CD4-positive, alpha-beta T cell (primary cell): ENCODE measurements at regions not wholly inside any gene's neighbourhood (a gene's known extent, or its start where the extent isn't known, plus 50 kb on each side); places are given as distances from the start of the nearest gene placed in this dataset.

Experiments used
- ATAC-seq: fragments of 200-7000 bp; cut with Tn5 transposase; one replicate; pipeline ENCODE4 v1.10.0; 2022; ENCODE audit warnings: mild to moderate bottlenecking; ENCODE audit not compliant: poor library complexity
- CTCF ChIA-PET: fragments of 350-600 bp; sonication (Branson Sonifier 250); formaldehyde crosslinking; loops from one replicate; lab custom pipeline; 2021; ENCODE audit warnings: antibody characterized with exemption, inconsistent platforms; lab: Charles Lee
- POLR2A ChIA-PET: fragments of 350-600 bp; sonication (Branson Sonifier 250); formaldehyde crosslinking; loops from one replicate; lab custom pipeline; 2021; ENCODE audit warnings: antibody characterized with exemption, inconsistent platforms; lab: Charles Lee
- DNase-seq, 14 experiments: peaks; one replicate each; pipeline ENCODE4 v3.0.0-alpha.2; 2013 to 2020; ENCODE audit warnings: mixed read lengths in 2 of 14
- H3K27ac ChIP-seq, 2 donors: one replicate each; pipeline versions ENCODE4 v1.5.1 to v1.7.0; 2013; ENCODE audit warnings: low read length in 2 of 2, low read depth in 1 of 2, mild to moderate bottlenecking in 1 of 2
- H3K27me3 ChIP-seq, 2 experiments: 1 replicate in 1 of 2; 2 replicates in 1 of 2; pipeline versions ENCODE4 v1.6.1 to v1.7.0; 2013; ENCODE audit warnings: low read length in 2 of 2, control low read depth in 1 of 2, mild to moderate bottlenecking in 1 of 2, moderate library complexity in 1 of 2; ENCODE audit not compliant: insufficient read depth in 2 of 2, control insufficient read depth in 1 of 2
- H3K36me3 ChIP-seq: one replicate; pipeline ENCODE4 v1.6.1; 2013; ENCODE audit warnings: low read length, control low read depth; ENCODE audit not compliant: insufficient read depth
- H3K4me1 ChIP-seq: one replicate; pipeline ENCODE4 v1.6.1; 2013; ENCODE audit warnings: low read length, control low read depth; ENCODE audit not compliant: insufficient read depth
- H3K4me3 ChIP-seq: one replicate; pipeline ENCODE4 v1.5.1; 2013; ENCODE audit warnings: mild to moderate bottlenecking, low read length, moderate library complexity
- H3K9me3 ChIP-seq, 2 experiments: 1 replicate in 1 of 2; 2 replicates in 1 of 2; pipeline versions ENCODE4 v1.6.1 to v1.7.0; 2013; ENCODE audit warnings: low read length in 2 of 2, mild to moderate bottlenecking in 2 of 2, control low read depth in 1 of 2, moderate library complexity in 1 of 2; ENCODE audit not compliant: control insufficient read depth in 1 of 2, insufficient read depth in 1 of 2
- H3K27ac Mint-ChIP-seq: one replicate; pipeline ENCODE4 v1.8.0; 2020; ENCODE audit warnings: mixed read lengths
- H3K27me3 Mint-ChIP-seq: one replicate; pipeline ENCODE4 v1.8.0; 2021; ENCODE audit warnings: mixed read lengths
- H3K36me3 Mint-ChIP-seq: one replicate; pipeline ENCODE4 v1.8.0; 2021; ENCODE audit warnings: low read depth, mixed read lengths
- H3K4me1 Mint-ChIP-seq: one replicate; pipeline ENCODE4 v1.8.0; 2021; ENCODE audit warnings: low read depth, mixed read lengths
- H3K4me3 Mint-ChIP-seq: one replicate; pipeline ENCODE4 v1.8.0; 2020; ENCODE audit warnings: mild to moderate bottlenecking, mixed read lengths
- H3K9me3 Mint-ChIP-seq: one replicate; pipeline ENCODE4 v1.8.0; 2020; ENCODE audit warnings: mixed read lengths
- CTCF ChIP-seq: fragments of 200-600 bp; IDR thresholded peaks from one replicate; pipeline ENCODE4 v1.8.0; 2022; ENCODE audit warnings: antibody characterized with exemption, mild to moderate bottlenecking
- intact Hi-C, 2 experiments: fragments of 100-400 bp; cut with DNase I in 1 of 2; cut with micrococcal nuclease in 1 of 2; formaldehyde crosslinking; loops; one replicate each; pipeline versions ENCODE4 v1.15.1 to v1.9.0; 2023 to 2025; cut with DNase I, micrococcal nuclease

DNA sequence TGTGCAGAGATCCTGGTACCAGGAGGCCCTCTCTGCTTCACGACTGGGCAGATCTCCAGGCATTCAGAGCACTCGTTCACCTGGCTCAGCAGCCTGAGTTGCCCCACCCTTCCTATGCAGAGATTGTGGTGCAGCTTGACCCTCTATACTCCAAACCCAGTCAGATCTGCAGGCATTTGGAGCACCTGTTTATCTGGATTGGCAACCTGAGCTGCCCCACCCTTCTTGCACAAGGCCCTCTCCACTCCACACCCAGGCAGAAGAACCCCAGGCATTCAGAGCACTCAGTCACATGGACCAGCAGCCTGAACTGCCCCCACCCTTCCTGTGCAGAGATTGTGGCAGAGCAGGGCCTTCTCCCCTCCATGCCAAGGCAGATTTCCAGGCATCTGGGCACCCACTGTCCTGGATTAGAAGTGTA, 88.4 kb upstream of the CDH5 start:
- Mint-ChIP-seq H3K4me3 (no peak overlapping the region), H3K27ac (no peak overlapping the region), H3K36me3 (no peaks in the 10 kb centered on the region), H3K4me1 (peaks cover 11% of the 10 kb centered on the region), H3K9me3 (peaks cover 4% of the 10 kb centered on the region), H3K27me3 (peaks cover 36% of the 10 kb centered on the region)
- ATAC-seq = no peak
- intact Hi-C loops = no loop called here
- ChIA-PET CTCF (no interaction called here), POLR2A (no interaction called here)
- no peak overlapping the region for H3K27ac ChIP-seq
- peaks cover 4% of the 10 kb centered on the region for H3K4me1 ChIP-seq
- TF ChIP-seq CTCF = no peak
- no peak for DNase-seq
- H3K4me3 ChIP-seq = no peak overlapping the region
- peaks cover 9 to 15% of the 10 kb centered on the region in 2 experiments for H3K9me3 ChIP-seq
- H3K36me3 ChIP-seq = no peaks in the 10 kb centered on the region
- H3K27me3 ChIP-seq = peaks cover 6 to 7% of the 10 kb centered on the region in 2 experiments

DNA sequence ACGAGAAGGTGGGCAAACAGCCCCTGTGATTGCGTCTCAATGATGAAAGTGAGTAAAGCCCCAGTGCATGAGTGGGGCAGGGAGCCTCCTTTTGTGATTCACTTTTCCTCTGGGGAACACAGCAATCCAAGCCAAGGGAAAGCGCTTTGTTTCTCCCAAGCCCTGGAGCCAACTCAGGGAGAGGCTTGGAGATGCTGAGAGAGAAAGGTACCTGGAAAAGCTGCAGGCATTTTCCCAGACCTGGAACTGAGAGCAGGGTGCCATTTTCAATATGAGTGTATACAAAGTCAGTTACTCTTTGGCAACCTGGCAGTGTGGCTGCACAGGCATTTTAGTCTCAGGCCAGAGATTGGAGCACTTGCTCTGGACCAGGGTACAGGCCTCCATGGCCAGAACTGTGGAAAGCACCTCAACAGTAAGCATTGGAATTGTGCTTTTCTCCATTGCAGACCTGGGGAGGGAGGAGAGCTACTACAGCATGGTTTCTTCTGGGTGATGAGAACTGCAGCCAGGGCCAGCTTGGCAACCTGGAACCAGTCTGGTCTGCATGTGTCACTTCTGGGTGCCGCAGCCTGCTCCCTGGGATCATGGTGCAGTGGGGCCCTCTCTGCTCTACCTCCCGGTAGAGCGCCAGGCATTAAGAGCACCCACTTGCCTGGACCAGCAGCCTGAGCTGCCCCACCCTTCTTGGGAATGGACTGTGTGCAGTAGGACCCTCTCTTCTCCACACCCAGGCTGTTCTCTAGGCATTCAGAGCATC, 89.0 kb upstream of the CDH5 start:
- ChIA-PET CTCF (no interaction called here), POLR2A (no interaction called here)
- Histone ChIP-seq H3K4me1 (peaks cover 4% of the 10 kb centered on the region), H3K27me3 (peaks cover 6 to 7% of the 10 kb centered on the region in 2 experiments), H3K4me3 (no peak overlapping the region), H3K9me3 (peaks cover 9 to 15% of the 10 kb centered on the region in 2 experiments), H3K27ac (no peak overlapping the region), H3K36me3 (no peaks in the 10 kb centered on the region)
- Mint-ChIP-seq H3K9me3 (peaks cover 4% of the 10 kb centered on the region), H3K4me3 (no peak overlapping the region), H3K4me1 (peaks cover 11% of the 10 kb centered on the region), H3K27ac (no peak overlapping the region), H3K36me3 (no peaks in the 10 kb centered on the region), H3K27me3 (peaks cover 38% of the 10 kb centered on the region)
- TF ChIP-seq CTCF = no peak
- ATAC-seq (no peak), DNase-seq (no peak)
- intact Hi-C loops = no loop called here

DNA sequence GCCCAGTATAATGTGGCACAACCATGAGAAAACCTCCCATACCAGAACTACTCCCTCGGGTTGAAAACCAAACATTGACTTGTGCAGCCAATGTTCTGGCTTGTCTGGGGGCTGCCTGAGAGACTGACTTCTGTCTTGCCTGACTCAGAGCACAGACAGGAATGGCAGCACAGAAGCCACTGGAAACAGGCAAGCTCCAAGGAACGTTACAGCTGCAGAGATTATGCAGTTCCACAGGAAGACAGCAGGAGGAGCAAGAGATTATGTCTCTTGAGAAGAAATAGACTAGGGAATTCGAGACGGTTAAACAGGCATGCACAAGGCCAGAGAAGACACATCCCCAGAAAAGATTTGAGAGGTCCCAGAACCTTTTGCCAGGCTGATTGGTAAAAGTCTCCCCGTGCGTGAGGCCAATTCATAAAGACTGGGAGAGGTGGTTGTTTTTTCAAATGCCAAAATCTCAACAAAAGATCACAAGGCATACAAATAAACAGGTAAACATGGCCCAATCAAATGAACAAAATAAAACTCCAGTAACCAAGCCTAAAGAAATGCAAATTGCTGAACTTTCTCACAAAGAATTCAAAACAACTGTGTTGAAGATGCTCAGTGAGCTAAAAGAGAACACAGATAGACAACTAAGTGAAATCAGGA, 90.6 kb upstream of the CDH5 start:
- TF ChIP-seq CTCF = peak; percentile 49
- DNase-seq (peak in 4 of 14 experiments; percentile 7 to 34 (median 22)), ATAC-seq (no peak)
- intact Hi-C loops = loop anchor here (2.0 kb wide), 1 partner anchor 39 kb away; no protein-coding TSS in a partner anchor
- Mint-ChIP-seq H3K4me3 (no peak overlapping the region), H3K27me3 (peaks cover 39% of the 10 kb centered on the region), H3K27ac (no peak overlapping the region), H3K9me3 (peaks cover 4% of the 10 kb centered on the region), H3K4me1 (peaks cover 11% of the 10 kb centered on the region), H3K36me3 (no peaks in the 10 kb centered on the region)
- ChIA-PET CTCF (no interaction called here), POLR2A (no interaction called here)
- H3K4me3 ChIP-seq = no peak overlapping the region
- peaks cover 4% of the 10 kb centered on the region for H3K4me1 ChIP-seq
- peaks cover 12 to 15% of the 10 kb centered on the region in 2 experiments for H3K27me3 ChIP-seq
- H3K36me3 ChIP-seq = no peaks in the 10 kb centered on the region
- peaks cover 9 to 15% of the 10 kb centered on the region in 2 experiments for H3K9me3 ChIP-seq
- H3K27ac ChIP-seq = no peak overlapping the region
